A673 (cell line): ENCODE measurements at regions not wholly inside any gene's neighbourhood (a gene's known extent, or its start where the extent isn't known, plus 50 kb on each side); places are given as distances from the start of the nearest gene placed in this dataset.

Experiments
- BruUV-seq: library from RNA; stranded (reverse); fragments of 400-500 nt; replicated peaks from 2 replicates; lab custom pipeline; 2021; lab: Mats Ljungman, UMichigan
- CTCF ChIA-PET: fragments of 300-600 bp; sonication (Branson Sonifier 250); formaldehyde crosslinking; loops from one replicate; lab custom pipeline; 2022; ENCODE audit warnings: antibody characterized with exemption; lab: Charles Lee
- POLR2A ChIA-PET: fragments of 300-600 bp; sonication (Branson Sonifier 250); formaldehyde crosslinking; loops from one replicate; lab custom pipeline; 2022; ENCODE audit warnings: antibody characterized with exemption; ENCODE audit not compliant: low non-redundant PET; lab: Charles Lee
- DNase-seq: peaks from one replicate; pipeline ENCODE4 v3.0.0-alpha.2; 2015; ENCODE audit warnings: low spot score
- H3K27ac ChIP-seq: fragments of 200-600 bp; sonication (generic); 2 replicates; pipeline ENCODE4 v1.5.1; 2016; ENCODE audit warnings: mixed run types, low read depth, mild to moderate bottlenecking, mixed read lengths, antibody characterized with exemption, low read length; ENCODE audit not compliant: poor library complexity, severe bottlenecking
- H3K27me3 ChIP-seq: fragments of 200-600 bp; sonication (generic); replicated peaks from 2 replicates; pipeline ENCODE4 v1.6.1; 2017; ENCODE audit warnings: mixed run types, low read depth, mild to moderate bottlenecking, mixed read lengths, antibody characterized with exemption, low read length; ENCODE audit not compliant: insufficient read depth, poor library complexity
- H3K36me3 ChIP-seq: fragments of 200-600 bp; sonication (generic); 2 replicates; pipeline ENCODE4 v1.6.1; 2016; ENCODE audit warnings: mixed run types, mild to moderate bottlenecking, mixed read lengths, antibody characterized with exemption, low read length; ENCODE audit not compliant: insufficient read depth, poor library complexity, severe bottlenecking
- H3K4me1 ChIP-seq: fragments of 200-600 bp; sonication (generic); 2 replicates; pipeline ENCODE4 v1.6.1; 2017; ENCODE audit warnings: mixed run types, mild to moderate bottlenecking, mixed read lengths, antibody characterized with exemption, low read length; ENCODE audit not compliant: insufficient read depth, poor library complexity, severe bottlenecking
- H3K4me3 ChIP-seq: fragments of 200-600 bp; sonication (generic); 2 replicates; pipeline ENCODE4 v1.5.1; 2016; ENCODE audit warnings: low read depth, mixed run types, mild to moderate bottlenecking, mixed read lengths, low read length; ENCODE audit not compliant: poor library complexity, severe bottlenecking
- H3K9me3 ChIP-seq: fragments of 200-600 bp; sonication (generic); 2 replicates; pipeline ENCODE4 v1.6.1; 2016; ENCODE audit warnings: mixed run types, low read depth, mild to moderate bottlenecking, mixed read lengths, antibody characterized with exemption, low read length; ENCODE audit not compliant: poor library complexity, severe bottlenecking
- EZH2 ChIP-seq: fragments of 200-600 bp; sonication (generic); IDR thresholded peaks from 2 replicates; pipeline ENCODE4 v1.6.1; 2017; ENCODE audit warnings: borderline replicate concordance, low read depth, mild to moderate bottlenecking, mixed read lengths, antibody characterized with exemption, low read length; ENCODE audit not compliant: poor library complexity, severe bottlenecking
- intact Hi-C: fragments of 100-400 bp; cut with micrococcal nuclease; formaldehyde crosslinking; loops from one replicate; pipeline ENCODE4 v1.10.0; 2022; ENCODE audit not compliant: unreplicated experiment
- TF ChIP-seq, protein P1 (sequence below): fragments of 300-800, 200-600 bp; sonication (generic); conservative IDR thresholded peaks from 2 replicates; pipeline ENCODE4 v1.5.1; 2017; ENCODE audit warnings: low read depth, mild to moderate bottlenecking, antibody characterized with exemption, low read length, moderate library complexity, mixed read lengths

DNA sequence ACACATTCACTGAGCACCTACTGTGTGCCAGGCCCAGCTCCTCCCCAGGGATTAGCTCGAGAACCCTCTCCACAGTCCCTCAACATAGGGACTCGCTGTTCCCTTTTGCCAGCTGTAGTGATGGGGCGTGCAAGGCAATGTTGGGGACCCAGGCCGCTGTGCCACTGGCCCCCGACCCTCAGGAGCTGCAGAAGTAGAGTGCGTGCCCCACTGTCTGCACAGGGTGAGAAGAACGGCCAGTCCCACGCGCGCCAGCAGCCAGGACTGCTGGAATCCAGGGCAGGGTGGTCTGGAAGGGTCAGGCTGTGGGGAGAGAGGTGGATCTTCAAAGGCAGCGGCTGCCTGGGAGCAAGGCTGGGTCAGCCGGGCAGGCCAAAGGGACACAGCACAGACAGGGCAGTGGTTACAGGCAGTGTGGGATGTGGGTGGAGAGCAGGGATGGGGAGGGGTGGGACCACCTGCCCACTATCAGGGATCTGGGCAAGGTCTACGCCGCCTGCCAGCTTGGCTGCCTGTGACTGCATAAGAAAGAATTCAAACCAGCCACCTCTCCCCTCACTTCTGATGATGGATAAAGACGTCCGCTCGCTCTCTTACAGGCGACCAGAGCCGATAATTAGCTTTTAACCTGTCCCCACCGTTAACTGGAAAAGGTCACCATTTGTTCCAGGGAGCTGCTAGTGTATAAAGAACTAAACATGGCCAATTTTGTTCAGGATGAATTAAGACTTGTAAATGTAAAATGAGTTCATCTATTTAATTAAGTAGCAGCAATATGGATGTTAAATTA is 86.7 kb upstream of the GSE1 start:
- CTCF ChIA-PET = no interaction called here
- H3K9me3 ChIP-seq = no peaks in the 10 kb centered on the region
- no peaks in the 10 kb centered on the region for H3K36me3 ChIP-seq
- intact Hi-C loops = no loop called here
- no peaks in the 10 kb centered on the region for H3K27me3 ChIP-seq
- no TSS peak for BruUV-seq
- POLR2A ChIA-PET = no interaction called here
- H3K4me1 ChIP-seq = peaks cover 40% of the 10 kb centered on the region
- no peak overlapping the region for H3K27ac ChIP-seq
- TF ChIP-seq, protein P1, sequence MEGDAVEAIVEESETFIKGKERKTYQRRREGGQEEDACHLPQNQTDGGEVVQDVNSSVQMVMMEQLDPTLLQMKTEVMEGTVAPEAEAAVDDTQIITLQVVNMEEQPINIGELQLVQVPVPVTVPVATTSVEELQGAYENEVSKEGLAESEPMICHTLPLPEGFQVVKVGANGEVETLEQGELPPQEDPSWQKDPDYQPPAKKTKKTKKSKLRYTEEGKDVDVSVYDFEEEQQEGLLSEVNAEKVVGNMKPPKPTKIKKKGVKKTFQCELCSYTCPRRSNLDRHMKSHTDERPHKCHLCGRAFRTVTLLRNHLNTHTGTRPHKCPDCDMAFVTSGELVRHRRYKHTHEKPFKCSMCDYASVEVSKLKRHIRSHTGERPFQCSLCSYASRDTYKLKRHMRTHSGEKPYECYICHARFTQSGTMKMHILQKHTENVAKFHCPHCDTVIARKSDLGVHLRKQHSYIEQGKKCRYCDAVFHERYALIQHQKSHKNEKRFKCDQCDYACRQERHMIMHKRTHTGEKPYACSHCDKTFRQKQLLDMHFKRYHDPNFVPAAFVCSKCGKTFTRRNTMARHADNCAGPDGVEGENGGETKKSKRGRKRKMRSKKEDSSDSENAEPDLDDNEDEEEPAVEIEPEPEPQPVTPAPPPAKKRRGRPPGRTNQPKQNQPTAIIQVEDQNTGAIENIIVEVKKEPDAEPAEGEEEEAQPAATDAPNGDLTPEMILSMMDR = no peak
- no peak for TF ChIP-seq EZH2
- DNase-seq = no peak
- no peak overlapping the region for H3K4me3 ChIP-seq

DNA sequence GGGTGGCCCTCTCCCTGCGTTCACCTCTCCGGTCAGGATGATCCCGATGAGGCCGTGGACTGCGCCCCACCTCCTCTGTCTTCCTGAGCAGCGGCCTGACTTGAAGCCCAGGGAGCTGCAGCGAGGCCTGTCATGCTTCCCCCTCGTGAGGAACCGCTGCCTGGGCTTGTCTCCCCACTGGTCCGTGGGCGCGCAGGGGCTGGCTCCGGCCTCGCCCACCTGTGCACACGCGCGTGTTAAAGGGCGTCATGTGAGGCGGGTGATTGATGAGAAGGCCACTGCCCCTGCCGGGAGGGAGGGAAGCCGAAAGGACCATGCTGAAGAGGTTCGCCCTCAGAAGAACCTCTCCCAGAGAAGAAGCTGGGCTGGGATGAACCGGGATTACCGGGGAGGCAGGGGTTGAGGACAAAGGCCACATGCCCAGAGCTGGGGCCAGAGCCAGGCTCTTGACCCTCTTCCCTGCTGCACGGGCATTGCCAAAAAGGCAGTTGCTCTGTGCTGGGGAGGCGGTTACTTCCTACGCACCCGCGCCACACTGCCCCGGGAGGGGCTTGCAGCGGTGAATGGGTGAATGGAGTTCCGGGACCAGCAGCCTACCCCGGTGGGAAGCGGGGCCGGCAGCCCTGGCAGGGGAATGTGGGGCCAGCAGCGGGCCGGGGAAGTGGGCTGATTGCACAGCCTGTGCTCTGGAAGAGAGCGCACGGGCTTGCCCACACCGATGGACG is 85.9 kb upstream of the GSE1 start:
- Histone ChIP-seq H3K27me3 (no peaks in the 10 kb centered on the region), H3K4me1 (peaks cover 34% of the 10 kb centered on the region), H3K4me3 (no peak overlapping the region), H3K27ac (no peak overlapping the region), H3K36me3 (no peaks in the 10 kb centered on the region), H3K9me3 (no peaks in the 10 kb centered on the region)
- no peak for DNase-seq
- POLR2A ChIA-PET = no interaction called here
- CTCF ChIA-PET = no interaction called here
- intact Hi-C loops = no loop called here
- no peak for TF ChIP-seq EZH2
- TF ChIP-seq, protein P1 = no peak
- BruUV-seq = no TSS peak

DNA sequence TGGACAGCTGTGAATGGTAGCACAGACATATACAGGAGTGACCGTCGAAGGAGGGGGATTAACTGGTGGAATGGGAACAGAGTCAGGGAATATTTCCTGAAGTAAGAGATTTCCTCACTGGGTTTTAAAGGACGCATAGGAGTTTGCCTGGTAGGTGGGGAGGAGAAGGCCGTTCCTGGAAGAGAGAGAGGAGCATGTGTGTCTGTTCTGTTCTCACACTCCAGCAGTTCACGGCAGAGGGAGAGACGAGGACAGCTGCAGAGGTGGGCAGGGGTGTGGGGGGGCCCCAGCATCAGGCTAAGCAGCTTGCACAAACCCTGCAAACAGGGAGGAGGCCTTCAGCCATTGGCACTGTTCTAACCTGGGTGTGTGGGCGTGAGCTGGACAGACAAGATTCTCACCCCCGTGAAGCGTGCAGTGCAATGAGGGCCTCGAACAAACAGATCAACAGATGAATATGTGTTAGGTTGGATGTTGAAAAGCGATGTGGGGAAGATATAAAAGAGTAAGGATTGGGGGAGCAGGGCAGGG is 85.3 kb upstream of the GSE1 start:
- ChIA-PET POLR2A (no interaction called here), CTCF (no interaction called here)
- H3K36me3 ChIP-seq = no peaks in the 10 kb centered on the region
- TF ChIP-seq, protein P1 = no peak
- no peak for TF ChIP-seq EZH2
- peaks cover 29% of the 10 kb centered on the region for H3K4me1 ChIP-seq
- no TSS peak for BruUV-seq
- H3K9me3 ChIP-seq = no peaks in the 10 kb centered on the region
- no peak for DNase-seq
- no peak overlapping the region for H3K4me3 ChIP-seq
- H3K27me3 ChIP-seq = no peaks in the 10 kb centered on the region
- intact Hi-C loops = no loop called here
- H3K27ac ChIP-seq = no peak overlapping the region
